Right ventricle myocardium inferior (tissue), 1 donor: ENCODE measurements at regions not wholly inside any gene's neighbourhood (a gene's known extent, or its start where the extent isn't known, plus 50 kb on each side); places are given as distances from the start of the nearest gene placed in this dataset.
A peak's percentile ranks its signal among the peaks of the same experiment; 100 is the strongest.
"Not testable (repeated sequence)": the region's sequence is repeated elsewhere in the genome, so short reads cannot be mapped to it uniquely, and the experiment has no call there.

ENCODE experiments used
- ATAC-seq: fragments of 200-7000 bp; cut with Tn5 transposase; one replicate; pipeline ENCODE4 v1.9.1; 2020; ENCODE audit warnings: mild to moderate bottlenecking, moderate library complexity
- DNase-seq: peaks from one replicate; pipeline ENCODE4 v3.0.0; 2021; ENCODE audit errors: missing footprints
- intact Hi-C: fragments of 100-400 bp; cut with DNase I; formaldehyde crosslinking; loops from one replicate; pipeline ENCODE4 v1.11.0; 2022
- donor health status: DM: no; HTN: yes; CAD: no; lungs with severe emphysema.

GRCh38 chr15:21357056-21357455 lies 83.2 kb downstream of the POTEB3 start:
- DNase-seq, intact Hi-C loops, ATAC-seq: not testable (repeated sequence)

GRCh38 chr15:21355944-21356343 lies 84.4 kb downstream of the POTEB3 start:
- DNase-seq, ATAC-seq, intact Hi-C loops: not testable (repeated sequence)

GRCh38 chr15:21354597-21354996 lies 85.7 kb downstream of the POTEB3 start:
- intact Hi-C loops, DNase-seq, ATAC-seq: not testable (repeated sequence)

- ATAC-seq, DNase-seq, intact Hi-C loops: not testable (repeated sequence)
These were observed 87.5 kb downstream of the POTEB3 start for GRCh38 chr15:21352670-21353318.

- DNase-seq, intact Hi-C loops, ATAC-seq: not testable (repeated sequence)
These were observed 95.3 kb downstream of the POTEB3 start for GRCh38 chr15:21344960-21345359.

GRCh38 chr15:21344500-21344899 lies 95.8 kb downstream of the POTEB3 start:
- peak; percentile 64 for ATAC-seq
- intact Hi-C loops, DNase-seq: not testable (repeated sequence)

GRCh38 chr15:21337028-21337427 lies 103.3 kb downstream of the POTEB3 start:
- DNase-seq, ATAC-seq, intact Hi-C loops: not testable (repeated sequence)

- ATAC-seq: peak; percentile 69
- intact Hi-C loops, DNase-seq: not testable (repeated sequence)
These were observed 115.4 kb downstream of the POTEB3 start for GRCh38 chr15:21324720-21325460.

- peak; percentile 79 for ATAC-seq
- intact Hi-C loops, DNase-seq: not testable (repeated sequence)
These were observed 155.9 kb downstream of the POTEB3 start for GRCh38 chr15:21284353-21284752.

GRCh38 chr15:21283210-21283609 lies 157.1 kb downstream of the POTEB3 start:
- ATAC-seq: peak; percentile 32
- DNase-seq, intact Hi-C loops: not testable (repeated sequence)

GRCh38 chr15:21280272-21280671 lies 160.0 kb downstream of the POTEB3 start:
- DNase-seq, ATAC-seq, intact Hi-C loops: not testable (repeated sequence)

GRCh38 chr15:21272176-21272982 lies 167.9 kb downstream of the POTEB3 start:
- intact Hi-C loops, DNase-seq: not testable (repeated sequence)
- ATAC-seq: peak; percentile 26

GRCh38 chr15:21271566-21271965 lies 168.7 kb downstream of the POTEB3 start:
- intact Hi-C loops: no loop called here
- ATAC-seq (no peak), DNase-seq (no peak)

GRCh38 chr15:21270474-21270873 lies 169.8 kb downstream of the POTEB3 start:
- ATAC-seq (peak; percentile 40), DNase-seq (peak; percentile 57)
- intact Hi-C loops: no loop called here

- DNase-seq: peak; percentile 40
- ATAC-seq, intact Hi-C loops: not testable (repeated sequence)
These were observed 170.6 kb downstream of the POTEB3 start for GRCh38 chr15:21269673-21270072.

GRCh38 chr15:21269121-21269520 lies 171.2 kb downstream of the POTEB3 start:
- ATAC-seq (no peak), DNase-seq (peak; percentile 51)
- intact Hi-C loops: no loop called here

GRCh38 chr15:21268436-21268940 lies 171.8 kb downstream of the POTEB3 start:
- ATAC-seq: peak; percentile 18
- DNase-seq: no peak

GRCh38 chr15:21267671-21268395 lies 172.5 kb downstream of the POTEB3 start:
- intact Hi-C loops: no loop called here
- no peak for DNase-seq
- no peak for ATAC-seq

More at GRCh38 chr15:21268436-21268940, 171.8 kb downstream of the POTEB3 start:
- intact Hi-C loops: no loop called here
